ENCODE measurements at regions not wholly inside any gene's neighbourhood (a gene's known extent, or its start where the extent isn't known, plus 50 kb on each side); places are given as distances from the start of the nearest gene placed in this dataset.

GRCh38 chr1:243945727-243946126 is 95.7 kb upstream of the AKT3 start:
- no peak overlapping the region for H2AFZ ChIP-seq (ENCODE audit: low read length)
- peaks cover 26% of the 10 kb centered on the region for H3K4me1 ChIP-seq (ENCODE audit: insufficient read depth, low read length)
- no peaks in the 10 kb centered on the region for H3K9me3 ChIP-seq (ENCODE audit: low read length)
- 46% methylated on average over 5 of the region's 5 CpGs for WGBS (ENCODE audit: low lambda C conversion rate)
- no peaks in the 10 kb centered on the region for H3K79me2 ChIP-seq (ENCODE audit: insufficient read depth, low read length)
- ATAC-seq (no peak), DNase-seq (ENCODE audit: low spot score) (no peak), FAIRE-seq (no peak)
- H3K27ac ChIP-seq (ENCODE audit: extremely low read length, insufficient read depth, low read length), result no peak overlapping the region
- no peak overlapping the region for H3K4me3 ChIP-seq (replicated peaks in 1 of 3; ENCODE audit: insufficient read depth in 1 of 3, low read depth in 2 of 3, low read length in 3 of 3)
- H3K4me2 ChIP-seq (ENCODE audit: low read depth, low read length), result no peak overlapping the region
- intact Hi-C loops (cut with micrococcal nuclease; ENCODE audit: unreplicated experiment) (no loop called here), in situ Hi-C loops (cut with HindIII; ENCODE audit: extremely low pct_ligation_motif_present, low pct_unique_long_range_greater_than_20kb) (no loop called here)
- CTCF ChIA-PET (ENCODE audit: low intra/inter-chr PET ratio, low total read pairs), result no interaction called here
- peaks cover 0 to 3% of the 10 kb centered on the region in 2 experiments; a peak in 1 of 5 replicates for H3K27me3 ChIP-seq (ENCODE audit: control insufficient read depth in 1 of 2, insufficient read depth in 2 of 2, low read length in 2 of 2)
- POLR2A ChIA-PET, result no interaction called here
- no peaks in the 10 kb centered on the region; the same call in 1 of the 2 replicates for H4K20me1 ChIP-seq (ENCODE audit: insufficient read depth, low read length)
- no peak overlapping the region for H3K9ac ChIP-seq (ENCODE audit: insufficient read depth, low read depth, low read length)
- no peaks in the 10 kb centered on the region for H3K36me3 ChIP-seq (replicated peaks in 1 of 2; ENCODE audit: control insufficient read depth in 1 of 2, insufficient read depth in 2 of 2, low read length in 2 of 2)
- no TSS peak for BruUV-seq (replicated peaks)
- TF ChIP-seq ZNF317 (CRISPR knock-in tag; IDR thresholded peaks at IDR 0.05) (no peak), KLF15 (CRISPR knock-in tag; IDR thresholded peaks at IDR 0.05; ENCODE audit: borderline replicate concordance) (no peak), TEAD2 (CRISPR knock-in tag; IDR thresholded peaks at IDR 0.05) (no peak), SP5 (CRISPR knock-in tag; IDR thresholded peaks at IDR 0.05; ENCODE audit: borderline replicate concordance, low read depth) (no peak), ZFP90 (CRISPR knock-in tag; IDR thresholded peaks at IDR 0.05; ENCODE audit: borderline replicate concordance) (no peak), TMF1 (CRISPR knock-in tag; IDR thresholded peaks at IDR 0.05; ENCODE audit: low read depth) (no peak), ZNF770 (CRISPR knock-in tag; IDR thresholded peaks at IDR 0.05) (peak; percentile 59; the same call in 1 of the 2 replicates), KIAA2018 (CRISPR knock-in tag; IDR thresholded peaks at IDR 0.05; ENCODE audit: borderline replicate concordance) (no peak), NCOA1 (CRISPR knock-in tag; IDR thresholded peaks at IDR 0.05) (no peak), RAD21 (CRISPR knock-in tag; IDR thresholded peaks at IDR 0.05) (no peak)

Data from HepG2 (cell line).